Activated naive CD8-positive, alpha-beta T cell treated with anti-CD3 and anti-CD28 coated beads, Interleukin-2, amount 50 U/mL, for 24 hours (primary cell): ENCODE measurements at regions not wholly inside any gene's neighbourhood (a gene's known extent, or its start where the extent isn't known, plus 50 kb on each side); places are given as distances from the start of the nearest gene placed in this dataset.

Experiments
- ATAC-seq: fragments of 150-1000 bp; cut with Tn5 transposase; one replicate; pipeline ENCODE4 v1.10.0; 2021
- DNase-seq: peaks from one replicate; pipeline ENCODE4 v3.0.0; 2021
- H3K27ac Mint-ChIP-seq: one replicate; pipeline ENCODE4 v1.8.0; 2021; ENCODE audit warnings: mild to moderate bottlenecking, mixed read lengths
- H3K27me3 Mint-ChIP-seq: one replicate; pipeline ENCODE4 v1.8.0; 2021; ENCODE audit warnings: mixed read lengths
- H3K36me3 Mint-ChIP-seq: one replicate; pipeline ENCODE4 v1.8.0; 2021; ENCODE audit warnings: low read depth, mixed read lengths
- H3K4me1 Mint-ChIP-seq: one replicate; pipeline ENCODE4 v1.8.0; 2021; ENCODE audit warnings: mixed read lengths
- H3K4me3 Mint-ChIP-seq: one replicate; pipeline ENCODE4 v1.8.0; 2021; ENCODE audit warnings: mild to moderate bottlenecking, moderate library complexity, mixed read lengths
- H3K9me3 Mint-ChIP-seq: one replicate; pipeline ENCODE4 v1.8.0; 2021; ENCODE audit warnings: mixed read lengths

DNA sequence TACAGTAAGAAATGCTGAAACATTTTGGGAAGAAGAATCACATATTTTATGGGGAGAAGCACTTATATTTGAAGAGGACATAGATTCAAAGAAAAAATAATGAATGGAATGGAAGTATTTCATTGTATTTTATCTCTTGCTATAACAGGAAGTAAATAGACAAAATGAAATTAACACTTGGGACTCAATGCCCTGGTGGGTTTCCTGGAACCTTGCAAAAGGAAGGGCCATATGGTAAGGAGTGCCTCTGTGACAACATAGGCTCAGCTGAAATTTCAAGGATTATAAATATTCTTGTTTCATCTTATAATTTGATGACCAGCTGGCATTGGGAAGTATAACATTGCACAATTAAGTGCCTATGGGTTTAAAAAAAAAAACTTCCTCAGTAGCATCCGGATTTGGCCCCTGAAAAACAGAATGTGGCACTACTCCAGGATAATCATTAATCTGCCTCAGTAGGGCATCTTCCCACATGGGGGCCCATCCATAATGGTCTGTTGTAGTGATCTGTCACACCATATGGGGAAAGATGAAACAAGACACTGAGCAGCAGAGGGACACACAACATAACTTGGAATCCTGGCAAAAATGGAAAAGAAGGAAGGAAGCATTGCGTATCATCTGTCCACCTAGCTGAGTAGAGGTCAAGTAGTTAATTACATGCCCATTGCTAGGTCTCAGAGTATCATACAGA is 321.6 kb downstream of the NDFIP2 start:
- DNase-seq (no peak), ATAC-seq (no peak)
- Mint-ChIP-seq H3K27me3 (no peaks in the 10 kb centered on the region), H3K4me1 (no peaks in the 10 kb centered on the region), H3K27ac (no peak overlapping the region), H3K9me3 (no peaks in the 10 kb centered on the region), H3K4me3 (no peak overlapping the region), H3K36me3 (no peaks in the 10 kb centered on the region)

DNA sequence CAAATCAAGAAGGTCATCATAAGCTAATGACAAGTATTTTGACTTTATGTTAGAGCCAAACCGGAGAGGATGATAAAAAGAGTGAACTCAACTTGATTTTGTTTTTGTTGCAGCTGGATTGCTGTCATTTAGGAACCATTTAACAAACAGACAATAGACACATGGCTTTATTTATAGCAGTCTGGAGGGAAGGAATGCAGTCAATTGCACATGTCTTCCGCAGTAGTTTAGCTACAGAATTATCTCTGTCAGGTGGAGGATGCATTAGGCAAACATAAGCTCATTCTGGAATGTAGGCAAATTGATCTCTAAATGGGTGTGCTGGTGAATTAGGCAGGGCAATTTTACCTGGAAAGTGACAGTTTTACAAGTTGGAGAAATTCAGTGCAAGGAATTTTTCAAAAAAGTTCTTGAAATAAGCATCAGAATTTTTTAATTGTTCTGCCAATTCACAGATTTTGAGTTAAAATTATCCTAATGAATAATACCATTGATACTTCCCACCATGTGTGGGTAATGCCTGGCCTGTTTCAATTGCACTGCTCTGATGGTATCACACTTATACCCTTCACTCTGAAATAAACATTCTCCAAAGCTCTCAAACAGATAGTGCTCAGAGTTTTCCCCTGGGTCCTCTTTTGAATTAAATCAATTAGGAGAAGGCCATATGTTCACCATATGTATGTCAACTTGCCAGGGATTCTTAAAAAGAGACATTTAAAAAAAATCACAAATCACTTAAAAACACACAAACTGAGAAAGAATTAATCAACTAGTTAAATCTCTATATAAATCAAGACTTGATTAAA is 318.3 kb downstream of the NDFIP2 start:
- DNase-seq (no peak), ATAC-seq (no peak)
- no peaks in the 10 kb centered on the region for H3K4me1 Mint-ChIP-seq
- H3K4me3 Mint-ChIP-seq, result no peak overlapping the region
- H3K9me3 Mint-ChIP-seq, result no peaks in the 10 kb centered on the region
- H3K36me3 Mint-ChIP-seq, result no peaks in the 10 kb centered on the region
- no peak overlapping the region for H3K27ac Mint-ChIP-seq
- H3K27me3 Mint-ChIP-seq, result no peaks in the 10 kb centered on the region

DNA sequence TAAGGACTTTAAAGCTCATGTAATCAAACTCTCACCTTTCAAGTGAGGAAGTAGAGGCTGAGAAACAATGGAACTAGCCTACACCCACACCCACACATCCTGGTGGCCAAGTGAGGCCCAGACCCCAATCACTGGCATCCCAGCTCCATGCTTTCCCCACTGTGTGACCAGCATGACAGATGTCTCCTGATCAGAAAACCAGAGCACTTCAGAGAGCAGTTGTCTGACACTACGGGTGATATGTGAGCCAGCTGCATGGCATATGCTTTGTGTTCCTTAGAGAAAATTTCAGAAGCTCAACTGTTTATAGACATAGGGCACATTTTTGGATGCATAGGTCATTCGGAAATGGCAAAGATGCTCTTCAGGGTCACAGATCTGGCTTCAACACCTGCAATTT is 315.2 kb downstream of the NDFIP2 start:
- H3K9me3 Mint-ChIP-seq, result no peaks in the 10 kb centered on the region
- ATAC-seq, result no peak
- H3K27ac Mint-ChIP-seq, result no peak overlapping the region

DNA sequence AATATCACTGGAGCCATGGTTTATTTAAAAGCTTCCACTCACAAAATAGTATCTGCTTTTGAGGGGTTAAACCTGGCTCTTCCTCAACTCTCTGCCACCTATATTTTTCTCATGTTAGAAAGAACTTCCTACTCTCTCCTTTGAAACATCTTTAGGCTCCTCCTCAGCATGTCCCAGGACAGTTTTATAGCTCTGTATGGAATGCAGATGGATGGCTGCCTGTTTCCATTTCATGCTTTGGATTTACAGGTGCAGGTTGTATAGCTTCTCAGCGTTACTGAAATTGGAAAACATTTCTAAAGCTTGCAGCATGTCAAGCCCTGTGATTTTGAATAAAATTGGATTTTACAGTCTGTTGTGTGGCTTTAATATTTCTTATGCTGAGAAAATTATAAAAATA is 314.0 kb downstream of the NDFIP2 start:
- ATAC-seq (no peak), DNase-seq (no peak)
- H3K4me1 Mint-ChIP-seq, result no peaks in the 10 kb centered on the region
- no peak overlapping the region for H3K27ac Mint-ChIP-seq
- H3K27me3 Mint-ChIP-seq, result no peaks in the 10 kb centered on the region
- no peaks in the 10 kb centered on the region for H3K9me3 Mint-ChIP-seq
- H3K36me3 Mint-ChIP-seq, result no peaks in the 10 kb centered on the region
- no peak overlapping the region for H3K4me3 Mint-ChIP-seq

More for the DNA sequence above, 315.2 kb downstream of the NDFIP2 start:
- Mint-ChIP-seq H3K4me3 (no peak overlapping the region), H3K4me1 (no peaks in the 10 kb centered on the region), H3K36me3 (no peaks in the 10 kb centered on the region), H3K27me3 (no peaks in the 10 kb centered on the region)
- no peak for DNase-seq

DNA sequence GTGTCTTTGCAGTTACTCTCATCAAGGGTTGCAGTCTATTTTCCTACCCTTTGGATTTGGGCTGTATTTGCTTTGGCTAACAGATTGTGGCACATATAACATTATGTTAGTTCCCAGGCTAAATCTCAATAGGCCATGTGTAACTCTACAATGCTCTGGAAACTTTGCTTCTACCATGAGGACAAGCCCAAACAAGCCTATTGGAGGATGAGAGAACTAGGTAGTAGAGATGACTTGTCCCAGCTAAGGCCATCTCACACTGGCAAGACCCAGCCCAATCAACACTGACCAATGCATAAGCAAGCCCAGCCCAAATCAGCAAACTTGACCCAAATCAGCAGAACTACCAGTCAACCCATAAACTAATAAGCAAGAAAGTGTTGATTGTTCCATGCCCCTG is 311.8 kb downstream of the NDFIP2 start:
- no peaks in the 10 kb centered on the region for H3K9me3 Mint-ChIP-seq
- H3K36me3 Mint-ChIP-seq, result no peaks in the 10 kb centered on the region
- no peaks in the 10 kb centered on the region for H3K27me3 Mint-ChIP-seq
- no peak overlapping the region for H3K27ac Mint-ChIP-seq
- DNase-seq, result no peak
- H3K4me3 Mint-ChIP-seq, result no peak overlapping the region
- no peaks in the 10 kb centered on the region for H3K4me1 Mint-ChIP-seq
- ATAC-seq, result no peak

DNA sequence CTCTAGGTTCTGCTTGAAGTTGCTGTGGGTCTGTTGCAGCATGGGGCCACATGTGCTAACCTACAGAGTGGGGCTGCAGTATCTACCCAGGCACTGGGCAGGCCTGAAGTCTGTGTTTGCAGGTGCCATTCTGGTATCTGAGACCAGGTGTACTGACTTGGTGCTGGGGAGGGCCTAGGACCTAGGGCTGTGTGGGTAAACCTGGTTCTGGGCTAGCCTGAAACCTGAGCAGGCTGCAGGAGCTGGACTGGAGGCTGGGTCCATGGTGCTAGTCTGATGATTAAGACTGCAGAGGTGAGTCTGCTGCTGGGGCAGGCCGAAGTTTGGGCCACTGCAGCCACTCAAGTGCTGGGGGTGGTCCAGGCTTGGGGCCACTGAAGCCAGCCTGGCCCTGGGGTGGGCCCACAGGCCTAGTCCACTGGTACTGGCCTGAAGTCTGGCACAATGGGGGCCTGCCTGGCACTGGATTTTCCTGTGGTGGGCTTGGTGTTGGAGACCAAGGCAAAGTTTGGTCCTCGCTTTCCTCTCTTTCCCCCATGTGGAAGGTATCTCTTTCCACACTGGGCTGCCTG is 310.6 kb downstream of the NDFIP2 start:
- H3K4me3 Mint-ChIP-seq, result no peak overlapping the region
- no peaks in the 10 kb centered on the region for H3K4me1 Mint-ChIP-seq
- no peak overlapping the region for H3K27ac Mint-ChIP-seq
- DNase-seq (no peak), ATAC-seq (peak; percentile 20)
- H3K9me3 Mint-ChIP-seq, result no peaks in the 10 kb centered on the region
- no peaks in the 10 kb centered on the region for H3K27me3 Mint-ChIP-seq
- no peaks in the 10 kb centered on the region for H3K36me3 Mint-ChIP-seq

DNA sequence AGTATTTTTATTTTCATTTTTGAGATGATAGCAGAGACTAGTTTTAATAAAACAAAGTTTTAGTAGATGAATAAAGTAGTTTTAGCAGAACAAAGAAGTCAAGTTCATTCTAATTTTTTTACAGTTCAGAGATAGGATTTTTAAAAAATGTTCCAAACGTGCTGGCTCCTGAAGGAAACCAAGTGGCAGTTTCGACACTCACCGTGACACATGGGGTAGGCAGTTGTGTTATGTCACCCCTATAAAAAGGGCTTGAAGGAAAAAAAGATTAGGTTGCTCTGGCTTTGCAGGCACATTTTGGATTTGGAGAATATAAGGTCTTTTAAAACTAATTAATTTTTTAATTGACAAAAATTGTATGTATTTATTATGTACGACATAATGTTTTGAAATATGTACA is 305.2 kb downstream of the NDFIP2 start:
- Mint-ChIP-seq H3K36me3 (no peaks in the 10 kb centered on the region), H3K4me1 (no peaks in the 10 kb centered on the region), H3K27me3 (no peaks in the 10 kb centered on the region), H3K27ac (no peak overlapping the region), H3K4me3 (no peak overlapping the region), H3K9me3 (no peaks in the 10 kb centered on the region)
- DNase-seq (no peak), ATAC-seq (no peak)

DNA sequence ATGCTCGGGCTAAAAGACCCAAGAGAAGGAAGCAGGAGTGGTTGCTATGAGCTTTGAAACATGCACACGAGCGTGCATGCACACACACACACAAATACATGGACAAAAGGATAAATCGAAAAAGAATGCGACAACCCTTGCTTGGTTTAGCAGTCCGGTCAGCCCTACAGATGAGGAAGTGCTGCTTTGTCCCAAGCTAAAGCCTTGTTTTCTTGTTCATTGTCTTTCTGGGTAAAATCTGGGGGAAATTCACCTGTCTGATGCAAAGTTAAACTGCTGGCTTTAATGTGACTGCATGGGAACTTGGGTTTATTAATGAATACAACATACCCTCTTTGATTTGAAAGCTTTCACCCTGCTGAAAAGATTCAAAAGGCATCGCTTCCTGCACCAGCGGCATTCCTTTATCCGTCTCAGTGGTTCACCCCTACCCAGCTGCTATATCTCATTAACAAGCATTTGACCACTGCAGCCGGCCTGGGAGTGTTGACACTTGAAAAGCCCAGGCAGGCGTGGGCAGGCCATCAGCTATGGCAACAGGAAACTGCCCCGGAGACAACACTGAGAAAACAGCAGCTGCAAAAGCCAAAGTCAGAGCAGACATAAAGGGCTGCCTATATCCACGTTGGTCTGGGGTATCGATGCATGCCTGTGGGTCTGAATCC is 301.7 kb downstream of the NDFIP2 start:
- Mint-ChIP-seq H3K4me3 (no peak overlapping the region), H3K27ac (no peak overlapping the region), H3K9me3 (no peaks in the 10 kb centered on the region), H3K4me1 (no peaks in the 10 kb centered on the region), H3K27me3 (no peaks in the 10 kb centered on the region), H3K36me3 (no peaks in the 10 kb centered on the region)
- DNase-seq (no peak), ATAC-seq (no peak)

DNA sequence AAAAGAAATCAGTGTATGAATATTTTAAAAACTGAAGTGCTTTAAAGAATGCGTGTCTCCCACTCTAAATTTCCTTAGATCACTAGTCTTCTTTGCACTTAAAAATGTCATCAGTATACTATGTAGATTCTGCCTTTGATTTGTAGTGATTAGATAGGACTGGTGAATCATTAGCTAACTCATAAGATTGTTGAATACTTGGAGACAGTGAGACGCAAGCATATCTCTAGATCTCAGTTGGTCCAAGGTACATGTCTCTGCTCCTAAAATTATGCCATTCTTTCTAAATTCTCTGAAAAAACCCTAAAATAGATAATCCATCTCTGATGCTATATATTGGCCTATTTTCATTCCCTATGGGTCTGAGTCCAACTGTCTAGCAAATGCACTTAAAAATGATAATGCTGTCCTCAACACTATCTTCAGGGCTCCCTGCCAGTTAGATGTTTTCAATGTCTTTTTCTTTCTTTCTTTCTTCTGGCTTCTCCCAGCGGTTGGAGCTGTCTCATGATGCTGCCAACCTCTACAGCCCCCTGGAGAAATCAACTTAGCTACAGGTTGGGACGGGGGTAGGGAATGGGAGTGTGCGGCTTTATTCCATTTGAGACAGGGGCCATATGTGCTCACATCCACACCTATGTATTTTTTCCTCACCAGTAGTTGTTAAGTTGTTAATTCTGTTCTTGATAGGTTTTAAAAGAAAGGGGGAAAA is 301.0 kb downstream of the NDFIP2 start:
- Mint-ChIP-seq H3K9me3 (no peaks in the 10 kb centered on the region), H3K36me3 (no peaks in the 10 kb centered on the region), H3K4me1 (no peaks in the 10 kb centered on the region), H3K27me3 (no peaks in the 10 kb centered on the region), H3K4me3 (no peak overlapping the region), H3K27ac (no peak overlapping the region)
- DNase-seq (no peak), ATAC-seq (no peak)

DNA sequence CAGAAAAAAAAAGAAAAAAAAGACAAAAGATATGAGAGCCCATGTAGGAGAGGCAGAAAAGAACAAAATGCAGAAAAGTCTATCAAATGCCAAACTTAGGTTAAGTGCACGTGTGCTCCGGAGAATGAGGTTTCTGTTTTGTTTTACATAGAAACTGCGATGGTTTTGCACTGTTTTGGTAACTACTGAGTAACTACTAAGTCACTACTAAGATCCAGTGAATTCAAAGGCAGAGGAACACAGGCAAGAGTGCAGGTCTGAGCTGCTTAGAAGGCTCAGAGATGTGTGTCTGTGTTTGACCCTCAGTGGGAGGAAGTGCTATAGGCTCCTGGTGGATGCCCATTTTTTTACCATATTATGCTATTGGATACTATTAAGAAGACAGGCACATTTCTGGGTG is 299.3 kb downstream of the NDFIP2 start:
- H3K9me3 Mint-ChIP-seq, result no peaks in the 10 kb centered on the region
- H3K36me3 Mint-ChIP-seq, result no peaks in the 10 kb centered on the region
- DNase-seq (no peak), ATAC-seq (no peak)
- no peak overlapping the region for H3K27ac Mint-ChIP-seq
- H3K27me3 Mint-ChIP-seq, result no peaks in the 10 kb centered on the region
- H3K4me1 Mint-ChIP-seq, result no peaks in the 10 kb centered on the region
- no peak overlapping the region for H3K4me3 Mint-ChIP-seq

DNA sequence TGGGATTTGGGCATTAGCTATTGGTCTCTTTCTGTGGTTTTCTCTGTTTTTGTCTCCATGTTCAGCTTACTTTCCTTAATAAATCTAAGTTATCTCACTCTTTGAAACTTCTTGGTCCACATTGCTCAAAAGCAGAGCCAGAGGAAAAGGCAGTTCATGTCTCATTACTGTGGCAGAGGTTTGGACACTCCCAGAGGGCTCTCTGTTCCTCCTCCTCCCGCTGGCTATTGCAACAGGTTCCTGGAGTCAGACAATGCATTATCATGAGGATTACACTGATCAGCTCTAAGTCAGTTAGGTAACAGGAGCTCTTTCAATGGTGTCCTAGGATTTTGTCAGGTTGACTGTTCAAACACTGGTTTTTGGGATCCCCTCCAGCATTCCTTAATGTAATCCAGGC is 298.8 kb downstream of the NDFIP2 start:
- H3K36me3 Mint-ChIP-seq, result no peaks in the 10 kb centered on the region
- H3K4me1 Mint-ChIP-seq, result no peaks in the 10 kb centered on the region
- no peak overlapping the region for H3K27ac Mint-ChIP-seq
- H3K9me3 Mint-ChIP-seq, result no peaks in the 10 kb centered on the region
- no peak for ATAC-seq
- no peak for DNase-seq
- no peak overlapping the region for H3K4me3 Mint-ChIP-seq
- no peaks in the 10 kb centered on the region for H3K27me3 Mint-ChIP-seq

DNA sequence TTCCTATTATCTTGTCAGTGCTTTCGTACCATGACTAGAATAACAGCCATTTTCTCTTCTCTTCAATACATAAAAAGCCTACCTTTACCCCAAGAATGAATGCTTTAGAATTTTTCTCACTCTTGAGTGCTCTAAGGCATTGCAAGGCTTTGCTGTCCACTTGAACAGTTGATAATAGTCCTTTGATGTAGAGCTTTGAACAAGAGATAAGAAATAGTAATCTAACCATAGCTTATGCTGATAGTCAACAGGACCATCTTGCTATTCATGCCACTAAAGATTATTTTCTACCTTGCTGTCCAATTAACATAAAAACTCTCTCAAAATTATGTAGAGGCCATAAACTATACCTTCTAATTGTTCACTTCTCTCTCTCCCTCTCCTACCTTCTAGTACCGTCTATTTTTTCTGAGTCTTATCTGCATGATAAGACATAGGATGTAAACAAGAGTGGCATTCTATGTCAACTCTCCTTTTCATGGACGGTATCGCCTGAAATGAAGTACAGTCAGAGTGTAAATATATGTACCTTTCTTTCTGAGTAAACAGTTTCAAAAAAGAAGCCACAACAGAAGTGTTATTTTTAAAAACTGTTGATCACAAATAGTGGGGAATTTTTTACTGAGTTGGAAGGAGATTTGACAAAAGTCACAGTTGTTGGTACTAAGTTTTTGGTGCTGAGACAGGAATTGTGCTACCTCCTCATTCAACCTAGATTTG is 297.9 kb downstream of the NDFIP2 start:
- Mint-ChIP-seq H3K9me3 (no peaks in the 10 kb centered on the region), H3K36me3 (no peaks in the 10 kb centered on the region), H3K4me1 (no peaks in the 10 kb centered on the region), H3K4me3 (no peak overlapping the region), H3K27ac (no peak overlapping the region), H3K27me3 (no peaks in the 10 kb centered on the region)
- no peak for ATAC-seq
- no peak for DNase-seq

DNA sequence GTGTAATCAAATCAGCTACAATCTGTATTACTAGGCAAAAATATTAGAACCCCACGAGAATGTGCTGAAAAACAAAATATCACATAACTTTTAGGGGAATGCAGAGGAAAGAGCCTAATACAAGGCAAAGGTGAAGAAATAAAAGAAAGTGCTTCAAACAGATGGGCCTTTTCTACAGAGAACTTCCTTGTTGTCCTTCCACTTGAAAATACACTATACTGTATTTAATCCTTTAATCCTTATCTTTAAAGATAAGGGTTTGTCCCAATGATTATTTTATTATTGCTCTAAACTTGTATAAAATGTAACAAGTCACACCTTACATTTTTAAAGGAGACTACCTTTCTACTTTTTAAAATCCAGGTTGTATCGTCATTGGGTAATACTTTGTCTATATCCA is 296.5 kb downstream of the NDFIP2 start:
- Mint-ChIP-seq H3K9me3 (no peaks in the 10 kb centered on the region), H3K27me3 (no peaks in the 10 kb centered on the region), H3K4me1 (no peaks in the 10 kb centered on the region), H3K4me3 (no peak overlapping the region), H3K36me3 (no peaks in the 10 kb centered on the region), H3K27ac (no peak overlapping the region)
- no peak for ATAC-seq
- DNase-seq, result no peak
